ENCODE measurements at regions not wholly inside any gene's neighbourhood (a gene's known extent, or its start where the extent isn't known, plus 50 kb on each side); places are given as distances from the start of the nearest gene placed in this dataset.

DNA sequence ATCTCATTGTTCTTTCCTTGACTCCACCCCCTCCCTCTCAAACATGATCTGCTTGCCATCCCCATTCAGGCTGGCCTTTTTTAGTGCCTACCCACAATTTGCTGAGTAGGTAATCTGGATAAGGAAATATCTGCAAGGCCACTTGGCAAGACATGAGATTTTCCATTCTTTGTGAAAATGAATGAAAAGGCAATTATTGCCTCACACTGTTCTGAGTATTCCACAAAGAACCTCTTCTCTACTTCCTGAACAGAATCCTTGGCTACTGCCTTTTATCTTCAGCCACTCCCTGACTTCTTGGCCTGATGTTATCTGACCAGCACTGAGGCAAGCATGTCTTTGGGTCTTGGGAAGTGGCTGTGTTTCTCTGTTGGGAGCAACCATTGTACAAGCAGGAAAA, 263.2 kb upstream of the ATP2B1 start:
- TF ChIP-seq, protein P1, sequence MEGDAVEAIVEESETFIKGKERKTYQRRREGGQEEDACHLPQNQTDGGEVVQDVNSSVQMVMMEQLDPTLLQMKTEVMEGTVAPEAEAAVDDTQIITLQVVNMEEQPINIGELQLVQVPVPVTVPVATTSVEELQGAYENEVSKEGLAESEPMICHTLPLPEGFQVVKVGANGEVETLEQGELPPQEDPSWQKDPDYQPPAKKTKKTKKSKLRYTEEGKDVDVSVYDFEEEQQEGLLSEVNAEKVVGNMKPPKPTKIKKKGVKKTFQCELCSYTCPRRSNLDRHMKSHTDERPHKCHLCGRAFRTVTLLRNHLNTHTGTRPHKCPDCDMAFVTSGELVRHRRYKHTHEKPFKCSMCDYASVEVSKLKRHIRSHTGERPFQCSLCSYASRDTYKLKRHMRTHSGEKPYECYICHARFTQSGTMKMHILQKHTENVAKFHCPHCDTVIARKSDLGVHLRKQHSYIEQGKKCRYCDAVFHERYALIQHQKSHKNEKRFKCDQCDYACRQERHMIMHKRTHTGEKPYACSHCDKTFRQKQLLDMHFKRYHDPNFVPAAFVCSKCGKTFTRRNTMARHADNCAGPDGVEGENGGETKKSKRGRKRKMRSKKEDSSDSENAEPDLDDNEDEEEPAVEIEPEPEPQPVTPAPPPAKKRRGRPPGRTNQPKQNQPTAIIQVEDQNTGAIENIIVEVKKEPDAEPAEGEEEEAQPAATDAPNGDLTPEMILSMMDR (IDR thresholded peaks at IDR 0.05) = no peak
- TF ChIP-seq POLR2A (IDR thresholded peaks at IDR 0.05) (no peak), POLR2AphosphoS5 (IDR thresholded peaks at IDR 0.05) (no peak), EP300 (IDR thresholded peaks at IDR 0.05; ENCODE audit: low read depth) (no peak)

Measured in transverse colon (tissue), 4 donors.